IMR-90 (cell line): ENCODE measurements at regions not wholly inside any gene's neighbourhood (a gene's known extent, or its start where the extent isn't known, plus 50 kb on each side); places are given as distances from the start of the nearest gene placed in this dataset.

Experiments used
- ATAC-seq: fragments of 200-7000 bp; cut with Tn5 transposase; 2 replicates; pipeline ENCODE4 v1.9.1; 2020; ENCODE audit warnings: low read depth, mild to moderate bottlenecking, moderate library complexity
- BruUV-seq: library from RNA; stranded (reverse); fragments of 400-500 nt; replicated peaks from 2 replicates; lab custom pipeline; 2021; lab: Mats Ljungman, UMichigan
- CTCF ChIA-PET: fragments of 300-600 bp; formaldehyde crosslinking; extraction: SDS; loops from one replicate; lab custom pipeline; 2021; ENCODE audit warnings: antibody characterized with exemption; lab: Yijun Ruan, JAX
- POLR2A ChIA-PET: fragments of 300-600 bp; sonication (Branson Sonifier 250); formaldehyde crosslinking; loops from one replicate; lab custom pipeline; 2022; ENCODE audit warnings: antibody characterized with exemption; ENCODE audit not compliant: unreplicated experiment; lab: Charles Lee
- DNase-seq: peaks from one replicate; pipeline ENCODE4 v3.0.0; 2013
- H2AFZ ChIP-seq: replicated peaks from 2 replicates; pipeline ENCODE3; 2013; ENCODE audit warnings: low read length, mild to moderate bottlenecking; ENCODE audit not compliant: poor library complexity
- H2AK5ac ChIP-seq: 2 replicates; pipeline ENCODE4 v1.6.1; 2013; ENCODE audit warnings: low read depth, low read length, inconsistent platforms
- H2AK9ac ChIP-seq: replicated peaks from 2 replicates; pipeline ENCODE3; 2013; ENCODE audit warnings: mild to moderate bottlenecking, low read depth, low read length, moderate library complexity; ENCODE audit not compliant: poor library complexity
- H2BK120ac ChIP-seq: 2 replicates; pipeline ENCODE4 v1.6.1; 2013; ENCODE audit warnings: low read depth, low read length, inconsistent platforms
- H2BK15ac ChIP-seq: 3 replicates; pipeline ENCODE4 v1.6.1; 2013; ENCODE audit warnings: low read depth, low read length, inconsistent platforms
- H2BK20ac ChIP-seq: 2 replicates; pipeline ENCODE4 v1.6.1; 2013; ENCODE audit warnings: low read depth, mild to moderate bottlenecking, inconsistent platforms, low read length, moderate library complexity
- H2BK5ac ChIP-seq: 2 replicates; pipeline ENCODE4 v1.6.1; 2013; ENCODE audit warnings: mild to moderate bottlenecking, low read depth, low read length, inconsistent platforms; ENCODE audit not compliant: poor library complexity, severe bottlenecking
- H3K14ac ChIP-seq: replicated peaks from 2 replicates; pipeline ENCODE4 v1.6.1; 2013; ENCODE audit warnings: low read depth, low read length, inconsistent platforms
- H3K18ac ChIP-seq: 2 replicates; pipeline ENCODE4 v1.6.1; 2013; ENCODE audit warnings: low read depth, low read length, control low read depth
- H3K23ac ChIP-seq: 2 replicates; pipeline ENCODE4 v1.6.1; 2013; ENCODE audit warnings: low read depth, low read length, inconsistent platforms
- H3K27ac ChIP-seq: 2 replicates; pipeline ENCODE4 v1.5.1; 2013; ENCODE audit warnings: mild to moderate bottlenecking, control low read depth, low read length; ENCODE audit not compliant: insufficient read depth
- H3K27me3 ChIP-seq: 2 replicates; pipeline ENCODE4 v1.6.1; 2013; ENCODE audit warnings: low read length; ENCODE audit not compliant: control insufficient read depth, insufficient read depth
- H3K36me3 ChIP-seq: 2 replicates; pipeline ENCODE4 v1.6.1; 2013; ENCODE audit warnings: low read length, mixed read lengths; ENCODE audit not compliant: control insufficient read depth, insufficient read depth
- H3K4ac ChIP-seq: 2 replicates; pipeline ENCODE4 v1.6.1; 2013; ENCODE audit warnings: low read depth, low read length, inconsistent platforms
- H3K4me1 ChIP-seq: 2 replicates; pipeline ENCODE4 v1.6.1; 2013; ENCODE audit warnings: low read length, mixed read lengths; ENCODE audit not compliant: control insufficient read depth, insufficient read depth
- H3K4me2 ChIP-seq: 2 replicates; pipeline ENCODE4 v1.6.1; 2013; ENCODE audit warnings: low read depth, mild to moderate bottlenecking, control low read depth, low read length, moderate library complexity
- H3K4me3 ChIP-seq: 2 replicates; pipeline ENCODE4 v1.5.1; 2013; ENCODE audit warnings: low read depth, mild to moderate bottlenecking, control low read depth, low read length, moderate library complexity; ENCODE audit not compliant: insufficient read depth
- H3K56ac ChIP-seq: 2 replicates; pipeline ENCODE4 v1.6.1; 2013; ENCODE audit warnings: low read length, inconsistent platforms; ENCODE audit not compliant: insufficient read depth; ENCODE audit errors: extremely low read depth
- H3K79me1 ChIP-seq, 2 experiments: 2 replicates each; pipeline ENCODE4 v1.6.1; 2013; ENCODE audit warnings: low read length in 2 of 2, inconsistent platforms in 1 of 2, low read depth in 1 of 2
- H3K9ac ChIP-seq: 2 replicates; pipeline ENCODE4 v1.6.1; 2013; ENCODE audit warnings: low read depth, low read length, control low read depth
- H3K9me1 ChIP-seq: 2 replicates; pipeline ENCODE4 v1.6.1; 2013; ENCODE audit warnings: low read length, inconsistent platforms; ENCODE audit not compliant: insufficient read depth
- H3K9me3 ChIP-seq: 2 replicates; pipeline ENCODE4 v1.6.1; 2013; ENCODE audit warnings: low read length; ENCODE audit not compliant: control insufficient read depth, insufficient read depth
- H4K20me1 ChIP-seq: 2 replicates; pipeline ENCODE4 v1.6.1; 2013; ENCODE audit warnings: low read length, inconsistent platforms; ENCODE audit not compliant: insufficient read depth
- H4K5ac ChIP-seq: 2 replicates; pipeline ENCODE4 v1.6.1; 2013; ENCODE audit warnings: mild to moderate bottlenecking, low read depth, low read length, control low read depth
- H4K8ac ChIP-seq, 2 experiments: 2 replicates each; pipeline ENCODE4 v1.6.1; 2013; ENCODE audit warnings: low read depth in 2 of 2, low read length in 2 of 2, control low read depth in 1 of 2, inconsistent platforms in 1 of 2
- H4K91ac ChIP-seq: 2 replicates; pipeline ENCODE4 v1.6.1; 2013; ENCODE audit warnings: low read depth, low read length, inconsistent platforms; ENCODE audit not compliant: insufficient read depth
- BHLHE40 ChIP-seq: fragments of 150-350 bp; IDR thresholded peaks from 2 replicates; pipeline ENCODE4 v1.6.1; 2016; ENCODE audit warnings: mild to moderate bottlenecking, low read depth, low read length
- MXI1 ChIP-seq: IDR thresholded peaks from 2 replicates; pipeline ENCODE4 v1.6.1; 2012; ENCODE audit warnings: low read depth, mild to moderate bottlenecking, low read length, moderate library complexity, borderline replicate concordance
- SMC3 ChIP-seq: fragments of 150-350 bp; IDR thresholded peaks from 2 replicates; pipeline ENCODE4 v1.6.1; 2016; ENCODE audit warnings: low read depth, mild to moderate bottlenecking, antibody characterized with exemption, low read length, moderate library complexity
- WGBS, 2 experiments: methylation state at CpG; one replicate each; pipeline versions ENCODE4 v1.1.5 to v1.1.7; 2013; ENCODE audit warnings: missing lambda C conversion rate in 2 of 2; ENCODE audit not compliant: insufficient read length in 1 of 2; ENCODE audit errors: extremely low coverage in 2 of 2; 5-methylcytosine and 5-hydroxymethylcytosine counted together
- dilution Hi-C: fragments of 300-500 bp; cut with HindIII; formaldehyde crosslinking; loops from one replicate; pipeline ENCODE4 v1.14.3; 2018; ENCODE audit warnings: low sequenced_read_pairs; ENCODE audit not compliant: unreplicated experiment
- in situ Hi-C: fragments of 300-500 bp; cut with MboI; formaldehyde crosslinking; loops from 3 replicates; pipeline ENCODE4 v1.14.3; 2019; ENCODE audit warnings: low sequenced_read_pairs, inconsistent platforms, mixed read lengths
- intact Hi-C: fragments of 100-400 bp; cut with micrococcal nuclease; formaldehyde crosslinking; loops from 2 replicates; pipeline ENCODE4 v1.10.0; 2022

DNA sequence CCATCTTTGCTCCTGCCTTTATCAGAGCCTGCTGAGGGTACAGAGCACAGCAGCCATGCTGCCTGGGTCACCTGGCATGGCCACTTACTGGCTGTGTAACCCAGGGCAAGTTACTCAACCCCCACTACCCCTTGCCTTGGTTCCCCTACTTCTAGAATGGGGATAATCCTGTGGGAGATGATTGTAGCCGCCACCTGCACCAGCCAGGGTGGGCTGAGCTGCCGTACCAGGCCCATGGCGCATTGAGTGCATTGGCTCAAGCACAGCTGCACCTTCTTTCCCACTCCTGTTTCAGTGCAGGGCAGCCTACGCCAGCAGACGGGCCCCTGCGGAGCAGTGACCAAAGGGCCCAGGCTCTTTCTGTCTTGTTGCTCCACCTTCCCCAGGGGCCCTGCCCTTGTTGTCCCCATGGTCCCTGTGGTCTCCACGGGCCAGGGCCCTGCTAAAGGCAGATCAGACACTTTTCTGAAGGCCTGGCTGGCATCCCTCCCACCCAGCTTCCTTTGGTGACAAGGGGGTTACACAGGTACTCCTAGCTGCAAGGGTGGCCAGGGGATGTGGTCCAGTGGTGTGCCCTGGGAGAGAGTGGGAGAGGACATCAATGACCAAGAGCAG is 159.4 kb upstream of the MLN start:
- Histone ChIP-seq H4K91ac (no peak overlapping the region), H2AK9ac (no peak overlapping the region), H2AK5ac (no peak overlapping the region), H2BK20ac (no peak overlapping the region), H2BK15ac (no peak overlapping the region), H3K9ac (no peak overlapping the region), H3K14ac (no peak overlapping the region), H2BK5ac (no peak overlapping the region), H4K20me1 (no peaks in the 10 kb centered on the region; the same call in 1 of the 2 replicates), H2AFZ (no peak overlapping the region), H4K5ac (no peak overlapping the region), H3K27me3 (peaks cover 61% of the 10 kb centered on the region), H3K56ac (no peak overlapping the region), H3K18ac (no peak overlapping the region), H3K4ac (no peak overlapping the region), H2BK120ac (no peak overlapping the region), H3K23ac (no peak overlapping the region), H4K8ac (no peak overlapping the region), H3K4me1 (no peaks in the 10 kb centered on the region), H3K4me3 (no peak overlapping the region), H3K9me3 (no peaks in the 10 kb centered on the region), H3K79me1 (no peaks in the 10 kb centered on the region), H3K9me1 (no peaks in the 10 kb centered on the region), H3K36me3 (no peaks in the 10 kb centered on the region), H3K27ac (no peak overlapping the region), H3K4me2 (no peak overlapping the region)
- CTCF ChIA-PET: no interaction called here
- in situ Hi-C loops (no loop called here), dilution Hi-C loops (no loop called here), intact Hi-C loops (no loop called here)
- DNase-seq (no peak), ATAC-seq (no peak)
- POLR2A ChIA-PET: no interaction called here
- TF ChIP-seq BHLHE40 (no peak), SMC3 (no peak), MXI1 (no peak)
- no TSS peak for BruUV-seq
- 92% methylated on average over 4 of the region's 7 CpGs; no CpG with 5 or more reads in 1 of the 2 experiments for WGBS, 2 experiments
